ENCODE measurements at regions not wholly inside any gene's neighbourhood (a gene's known extent, or its start where the extent isn't known, plus 50 kb on each side); places are given as distances from the start of the nearest gene placed in this dataset.

DNA sequence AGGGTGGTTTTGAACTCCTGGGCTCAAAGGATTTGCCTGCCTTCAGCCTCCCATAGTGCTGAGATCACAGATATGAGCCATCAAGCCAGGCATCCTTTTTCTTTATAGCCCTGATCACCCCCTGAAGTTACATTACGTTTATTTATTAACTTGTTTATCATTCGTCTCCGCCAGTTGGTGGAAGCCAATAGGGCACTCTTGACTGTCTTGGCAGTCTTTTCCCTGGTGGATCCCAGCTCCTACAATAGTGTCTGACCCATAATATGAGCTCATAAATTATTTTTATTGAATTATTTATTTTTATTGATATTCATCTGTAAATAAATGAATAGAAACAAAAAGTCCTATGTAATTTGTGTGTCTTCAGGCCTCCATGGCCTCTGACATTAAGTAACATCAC, 484.3 kb upstream of the FAT1 start:
- TF ChIP-seq, protein P1, sequence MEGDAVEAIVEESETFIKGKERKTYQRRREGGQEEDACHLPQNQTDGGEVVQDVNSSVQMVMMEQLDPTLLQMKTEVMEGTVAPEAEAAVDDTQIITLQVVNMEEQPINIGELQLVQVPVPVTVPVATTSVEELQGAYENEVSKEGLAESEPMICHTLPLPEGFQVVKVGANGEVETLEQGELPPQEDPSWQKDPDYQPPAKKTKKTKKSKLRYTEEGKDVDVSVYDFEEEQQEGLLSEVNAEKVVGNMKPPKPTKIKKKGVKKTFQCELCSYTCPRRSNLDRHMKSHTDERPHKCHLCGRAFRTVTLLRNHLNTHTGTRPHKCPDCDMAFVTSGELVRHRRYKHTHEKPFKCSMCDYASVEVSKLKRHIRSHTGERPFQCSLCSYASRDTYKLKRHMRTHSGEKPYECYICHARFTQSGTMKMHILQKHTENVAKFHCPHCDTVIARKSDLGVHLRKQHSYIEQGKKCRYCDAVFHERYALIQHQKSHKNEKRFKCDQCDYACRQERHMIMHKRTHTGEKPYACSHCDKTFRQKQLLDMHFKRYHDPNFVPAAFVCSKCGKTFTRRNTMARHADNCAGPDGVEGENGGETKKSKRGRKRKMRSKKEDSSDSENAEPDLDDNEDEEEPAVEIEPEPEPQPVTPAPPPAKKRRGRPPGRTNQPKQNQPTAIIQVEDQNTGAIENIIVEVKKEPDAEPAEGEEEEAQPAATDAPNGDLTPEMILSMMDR (IDR thresholded peaks at IDR 0.05): no peak
- TF ChIP-seq EZH2phosphoT487 (IDR thresholded peaks at IDR 0.05): no peak
- TF ChIP-seq EZH2 (IDR thresholded peaks at IDR 0.05): no peak

Data from neural progenitor cell (in vitro differentiated cells).